H1 (cell line): ENCODE measurements at regions not wholly inside any gene's neighbourhood (a gene's known extent, or its start where the extent isn't known, plus 50 kb on each side); places are given as distances from the start of the nearest gene placed in this dataset.

ENCODE experiments used
- CHD2 ChIP-seq: IDR thresholded peaks from 2 replicates; pipeline ENCODE4 v1.6.1; 2012; ENCODE audit warnings: low read length, improper control_type of control experiment
- KDM4A ChIP-seq: IDR thresholded peaks from one replicate; pipeline ENCODE4 v1.7.1; 2012; ENCODE audit warnings: low read depth, mild to moderate bottlenecking, moderate library complexity, low read length, inconsistent platforms; ENCODE audit not compliant: severe bottlenecking
- TF ChIP-seq, protein P1 (sequence below): fragments of 300-600 bp; sonication (generic); IDR thresholded peaks from 2 replicates; pipeline ENCODE4 v1.7.1; 2012; ENCODE audit warnings: low read length, moderate library complexity, mild to moderate bottlenecking, inconsistent platforms; ENCODE audit not compliant: insufficient replicate concordance
- TF ChIP-seq, protein P2 (sequence below): IDR thresholded peaks from 2 replicates; pipeline ENCODE4 v1.6.1; 2011; ENCODE audit warnings: low read length, improper control_type of control experiment

DNA sequence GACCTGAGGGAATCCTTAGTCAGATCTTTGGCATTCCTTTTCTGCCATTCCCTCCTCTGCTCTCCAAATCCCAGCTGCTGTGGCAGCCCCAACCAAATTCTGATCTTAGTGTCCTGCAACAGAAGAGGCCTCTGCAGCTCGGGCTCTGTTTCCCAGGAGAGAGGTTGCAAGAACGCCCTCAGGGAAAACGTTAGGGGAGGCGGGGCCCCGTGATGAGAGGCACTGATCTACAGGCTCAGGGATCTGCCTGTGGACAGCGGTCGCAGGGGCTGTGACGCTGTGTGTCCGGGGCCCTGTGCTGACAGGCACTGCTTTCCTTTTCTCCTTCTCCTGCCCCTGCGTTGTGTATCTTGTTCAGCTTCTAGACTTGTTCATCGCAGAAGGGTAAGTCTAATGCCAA, 57.3 kb upstream of the DPYSL4 start (continued):
- TF ChIP-seq, protein P1, sequence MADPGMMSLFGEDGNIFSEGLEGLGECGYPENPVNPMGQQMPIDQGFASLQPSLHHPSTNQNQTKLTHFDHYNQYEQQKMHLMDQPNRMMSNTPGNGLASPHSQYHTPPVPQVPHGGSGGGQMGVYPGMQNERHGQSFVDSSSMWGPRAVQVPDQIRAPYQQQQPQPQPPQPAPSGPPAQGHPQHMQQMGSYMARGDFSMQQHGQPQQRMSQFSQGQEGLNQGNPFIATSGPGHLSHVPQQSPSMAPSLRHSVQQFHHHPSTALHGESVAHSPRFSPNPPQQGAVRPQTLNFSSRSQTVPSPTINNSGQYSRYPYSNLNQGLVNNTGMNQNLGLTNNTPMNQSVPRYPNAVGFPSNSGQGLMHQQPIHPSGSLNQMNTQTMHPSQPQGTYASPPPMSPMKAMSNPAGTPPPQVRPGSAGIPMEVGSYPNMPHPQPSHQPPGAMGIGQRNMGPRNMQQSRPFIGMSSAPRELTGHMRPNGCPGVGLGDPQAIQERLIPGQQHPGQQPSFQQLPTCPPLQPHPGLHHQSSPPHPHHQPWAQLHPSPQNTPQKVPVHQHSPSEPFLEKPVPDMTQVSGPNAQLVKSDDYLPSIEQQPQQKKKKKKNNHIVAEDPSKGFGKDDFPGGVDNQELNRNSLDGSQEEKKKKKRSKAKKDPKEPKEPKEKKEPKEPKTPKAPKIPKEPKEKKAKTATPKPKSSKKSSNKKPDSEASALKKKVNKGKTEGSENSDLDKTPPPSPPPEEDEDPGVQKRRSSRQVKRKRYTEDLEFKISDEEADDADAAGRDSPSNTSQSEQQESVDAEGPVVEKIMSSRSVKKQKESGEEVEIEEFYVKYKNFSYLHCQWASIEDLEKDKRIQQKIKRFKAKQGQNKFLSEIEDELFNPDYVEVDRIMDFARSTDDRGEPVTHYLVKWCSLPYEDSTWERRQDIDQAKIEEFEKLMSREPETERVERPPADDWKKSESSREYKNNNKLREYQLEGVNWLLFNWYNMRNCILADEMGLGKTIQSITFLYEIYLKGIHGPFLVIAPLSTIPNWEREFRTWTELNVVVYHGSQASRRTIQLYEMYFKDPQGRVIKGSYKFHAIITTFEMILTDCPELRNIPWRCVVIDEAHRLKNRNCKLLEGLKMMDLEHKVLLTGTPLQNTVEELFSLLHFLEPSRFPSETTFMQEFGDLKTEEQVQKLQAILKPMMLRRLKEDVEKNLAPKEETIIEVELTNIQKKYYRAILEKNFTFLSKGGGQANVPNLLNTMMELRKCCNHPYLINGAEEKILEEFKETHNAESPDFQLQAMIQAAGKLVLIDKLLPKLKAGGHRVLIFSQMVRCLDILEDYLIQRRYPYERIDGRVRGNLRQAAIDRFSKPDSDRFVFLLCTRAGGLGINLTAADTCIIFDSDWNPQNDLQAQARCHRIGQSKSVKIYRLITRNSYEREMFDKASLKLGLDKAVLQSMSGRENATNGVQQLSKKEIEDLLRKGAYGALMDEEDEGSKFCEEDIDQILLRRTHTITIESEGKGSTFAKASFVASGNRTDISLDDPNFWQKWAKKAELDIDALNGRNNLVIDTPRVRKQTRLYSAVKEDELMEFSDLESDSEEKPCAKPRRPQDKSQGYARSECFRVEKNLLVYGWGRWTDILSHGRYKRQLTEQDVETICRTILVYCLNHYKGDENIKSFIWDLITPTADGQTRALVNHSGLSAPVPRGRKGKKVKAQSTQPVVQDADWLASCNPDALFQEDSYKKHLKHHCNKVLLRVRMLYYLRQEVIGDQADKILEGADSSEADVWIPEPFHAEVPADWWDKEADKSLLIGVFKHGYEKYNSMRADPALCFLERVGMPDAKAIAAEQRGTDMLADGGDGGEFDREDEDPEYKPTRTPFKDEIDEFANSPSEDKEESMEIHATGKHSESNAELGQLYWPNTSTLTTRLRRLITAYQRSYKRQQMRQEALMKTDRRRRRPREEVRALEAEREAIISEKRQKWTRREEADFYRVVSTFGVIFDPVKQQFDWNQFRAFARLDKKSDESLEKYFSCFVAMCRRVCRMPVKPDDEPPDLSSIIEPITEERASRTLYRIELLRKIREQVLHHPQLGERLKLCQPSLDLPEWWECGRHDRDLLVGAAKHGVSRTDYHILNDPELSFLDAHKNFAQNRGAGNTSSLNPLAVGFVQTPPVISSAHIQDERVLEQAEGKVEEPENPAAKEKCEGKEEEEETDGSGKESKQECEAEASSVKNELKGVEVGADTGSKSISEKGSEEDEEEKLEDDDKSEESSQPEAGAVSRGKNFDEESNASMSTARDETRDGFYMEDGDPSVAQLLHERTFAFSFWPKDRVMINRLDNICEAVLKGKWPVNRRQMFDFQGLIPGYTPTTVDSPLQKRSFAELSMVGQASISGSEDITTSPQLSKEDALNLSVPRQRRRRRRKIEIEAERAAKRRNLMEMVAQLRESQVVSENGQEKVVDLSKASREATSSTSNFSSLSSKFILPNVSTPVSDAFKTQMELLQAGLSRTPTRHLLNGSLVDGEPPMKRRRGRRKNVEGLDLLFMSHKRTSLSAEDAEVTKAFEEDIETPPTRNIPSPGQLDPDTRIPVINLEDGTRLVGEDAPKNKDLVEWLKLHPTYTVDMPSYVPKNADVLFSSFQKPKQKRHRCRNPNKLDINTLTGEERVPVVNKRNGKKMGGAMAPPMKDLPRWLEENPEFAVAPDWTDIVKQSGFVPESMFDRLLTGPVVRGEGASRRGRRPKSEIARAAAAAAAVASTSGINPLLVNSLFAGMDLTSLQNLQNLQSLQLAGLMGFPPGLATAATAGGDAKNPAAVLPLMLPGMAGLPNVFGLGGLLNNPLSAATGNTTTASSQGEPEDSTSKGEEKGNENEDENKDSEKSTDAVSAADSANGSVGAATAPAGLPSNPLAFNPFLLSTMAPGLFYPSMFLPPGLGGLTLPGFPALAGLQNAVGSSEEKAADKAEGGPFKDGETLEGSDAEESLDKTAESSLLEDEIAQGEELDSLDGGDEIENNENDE, result no peak
- TF ChIP-seq, protein P2, sequence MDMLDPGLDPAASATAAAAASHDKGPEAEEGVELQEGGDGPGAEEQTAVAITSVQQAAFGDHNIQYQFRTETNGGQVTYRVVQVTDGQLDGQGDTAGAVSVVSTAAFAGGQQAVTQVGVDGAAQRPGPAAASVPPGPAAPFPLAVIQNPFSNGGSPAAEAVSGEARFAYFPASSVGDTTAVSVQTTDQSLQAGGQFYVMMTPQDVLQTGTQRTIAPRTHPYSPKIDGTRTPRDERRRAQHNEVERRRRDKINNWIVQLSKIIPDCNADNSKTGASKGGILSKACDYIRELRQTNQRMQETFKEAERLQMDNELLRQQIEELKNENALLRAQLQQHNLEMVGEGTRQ, result no peak
- no peak for TF ChIP-seq CHD2
- no peak for TF ChIP-seq KDM4A
- TF ChIP-seq, all 59 proteins: peak for 0
